Nephron (organoid): ENCODE measurements at regions not wholly inside any gene's neighbourhood (a gene's known extent, or its start where the extent isn't known, plus 50 kb on each side); places are given as distances from the start of the nearest gene placed in this dataset.
A peak's percentile ranks its signal among the peaks of the same experiment; 100 is the strongest.

Source experiments
- H3K27ac Mint-ChIP-seq, 3 experiments: 2 replicates each; pipeline ENCODE4 v1.8.0; 2020; ENCODE audit warnings: mixed read lengths in 3 of 3, mild to moderate bottlenecking in 2 of 3, moderate library complexity in 1 of 3
- H3K27me3 Mint-ChIP-seq: 2 replicates; pipeline ENCODE4 v1.8.0; 2021; ENCODE audit warnings: low read depth, mild to moderate bottlenecking, moderate library complexity, mixed read lengths
- H3K36me3 Mint-ChIP-seq: 2 replicates; pipeline ENCODE4 v1.8.0; 2020; ENCODE audit warnings: low read depth, mixed read lengths
- H3K4me1 Mint-ChIP-seq: 2 replicates; pipeline ENCODE4 v1.8.0; 2020; ENCODE audit warnings: mixed read lengths
- H3K4me3 Mint-ChIP-seq, 3 experiments: 2 replicates each; pipeline ENCODE4 v1.8.0; 2020; ENCODE audit warnings: mild to moderate bottlenecking in 3 of 3, mixed read lengths in 3 of 3, moderate library complexity in 2 of 3
- H3K9me3 Mint-ChIP-seq: 2 replicates; pipeline ENCODE4 v1.8.0; 2020; ENCODE audit warnings: mixed read lengths
- TF ChIP-seq, protein P1 (sequence below), 3 experiments: fragments of 200-600 bp; sonication (generic); IDR thresholded peaks; one replicate each; pipeline ENCODE4 v1.5.0; 2021; ENCODE audit warnings: antibody characterized with exemption in 3 of 3; ENCODE audit not compliant: unreplicated experiment in 3 of 3

DNA sequence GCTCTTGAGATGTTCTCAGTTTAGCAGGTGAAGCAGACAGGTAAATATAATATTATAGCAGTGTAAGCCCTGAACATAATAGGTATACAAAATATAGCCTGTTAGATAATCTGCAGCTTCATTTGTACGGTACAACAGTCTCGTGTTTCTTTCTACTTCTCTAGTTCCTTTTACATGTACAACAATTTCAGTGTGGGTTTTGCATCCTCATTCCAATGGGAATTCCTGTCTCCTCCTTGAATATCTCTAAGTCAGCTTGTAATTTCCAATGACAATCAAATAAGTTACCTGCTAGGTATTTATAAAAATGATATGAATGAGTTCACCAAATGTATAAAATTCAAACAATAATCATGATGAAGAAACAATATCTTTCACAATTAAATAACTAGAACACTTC lies 330.0 kb upstream of the RND3 start:
- Mint-ChIP-seq H3K4me3 (no peak overlapping the region), H3K36me3 (no peaks in the 10 kb centered on the region), H3K27me3 (peaks cover 3% of the 10 kb centered on the region), H3K27ac (no peak overlapping the region), H3K4me1 (peaks cover 3% of the 10 kb centered on the region), H3K9me3 (no peaks in the 10 kb centered on the region)
- TF ChIP-seq, protein P1, sequence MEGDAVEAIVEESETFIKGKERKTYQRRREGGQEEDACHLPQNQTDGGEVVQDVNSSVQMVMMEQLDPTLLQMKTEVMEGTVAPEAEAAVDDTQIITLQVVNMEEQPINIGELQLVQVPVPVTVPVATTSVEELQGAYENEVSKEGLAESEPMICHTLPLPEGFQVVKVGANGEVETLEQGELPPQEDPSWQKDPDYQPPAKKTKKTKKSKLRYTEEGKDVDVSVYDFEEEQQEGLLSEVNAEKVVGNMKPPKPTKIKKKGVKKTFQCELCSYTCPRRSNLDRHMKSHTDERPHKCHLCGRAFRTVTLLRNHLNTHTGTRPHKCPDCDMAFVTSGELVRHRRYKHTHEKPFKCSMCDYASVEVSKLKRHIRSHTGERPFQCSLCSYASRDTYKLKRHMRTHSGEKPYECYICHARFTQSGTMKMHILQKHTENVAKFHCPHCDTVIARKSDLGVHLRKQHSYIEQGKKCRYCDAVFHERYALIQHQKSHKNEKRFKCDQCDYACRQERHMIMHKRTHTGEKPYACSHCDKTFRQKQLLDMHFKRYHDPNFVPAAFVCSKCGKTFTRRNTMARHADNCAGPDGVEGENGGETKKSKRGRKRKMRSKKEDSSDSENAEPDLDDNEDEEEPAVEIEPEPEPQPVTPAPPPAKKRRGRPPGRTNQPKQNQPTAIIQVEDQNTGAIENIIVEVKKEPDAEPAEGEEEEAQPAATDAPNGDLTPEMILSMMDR (IDR thresholded peaks at IDR 0.05; ENCODE audit: unreplicated experiment in 3 of 3) = no peak

DNA sequence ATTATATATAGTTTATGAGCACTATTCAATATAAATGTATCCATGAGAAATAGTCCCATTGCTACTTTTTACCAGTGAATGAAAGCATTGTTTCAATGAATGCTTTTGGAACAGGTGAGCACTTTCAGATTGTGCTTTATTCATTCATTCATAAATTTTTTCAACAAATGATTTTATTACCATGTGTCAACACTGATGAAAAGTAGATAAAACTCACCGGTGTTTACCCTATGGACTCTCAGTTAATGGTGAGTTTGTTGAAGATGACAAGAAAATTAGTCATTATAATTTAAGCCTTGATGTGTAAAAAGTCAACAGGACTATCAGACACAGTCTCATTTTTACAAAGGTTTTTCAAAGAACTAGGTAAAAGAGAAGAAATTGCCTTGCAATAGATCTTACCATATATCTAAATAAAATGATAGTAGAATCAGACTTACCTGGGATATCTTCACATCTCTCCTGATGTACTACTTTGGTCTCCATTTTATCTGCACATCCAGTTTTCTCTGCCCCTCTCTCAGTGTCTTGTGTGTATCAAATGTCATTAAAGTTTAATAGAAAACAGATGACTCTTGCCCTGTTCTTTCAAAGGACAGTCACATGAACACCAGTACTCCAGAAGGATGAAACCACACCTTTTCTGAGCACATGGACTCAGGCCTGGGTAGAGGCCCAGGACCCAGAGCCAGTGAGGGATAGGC lies 325.3 kb upstream of the RND3 start:
- H3K9me3 Mint-ChIP-seq = no peaks in the 10 kb centered on the region
- no peaks in the 10 kb centered on the region for H3K36me3 Mint-ChIP-seq
- H3K4me1 Mint-ChIP-seq = peaks cover 21% of the 10 kb centered on the region
- H3K27ac Mint-ChIP-seq = no peak overlapping the region
- H3K27me3 Mint-ChIP-seq = no peaks in the 10 kb centered on the region
- TF ChIP-seq, protein P1 (IDR thresholded peaks at IDR 0.05; ENCODE audit: unreplicated experiment in 3 of 3) = no peak
- H3K4me3 Mint-ChIP-seq = no peak overlapping the region

DNA sequence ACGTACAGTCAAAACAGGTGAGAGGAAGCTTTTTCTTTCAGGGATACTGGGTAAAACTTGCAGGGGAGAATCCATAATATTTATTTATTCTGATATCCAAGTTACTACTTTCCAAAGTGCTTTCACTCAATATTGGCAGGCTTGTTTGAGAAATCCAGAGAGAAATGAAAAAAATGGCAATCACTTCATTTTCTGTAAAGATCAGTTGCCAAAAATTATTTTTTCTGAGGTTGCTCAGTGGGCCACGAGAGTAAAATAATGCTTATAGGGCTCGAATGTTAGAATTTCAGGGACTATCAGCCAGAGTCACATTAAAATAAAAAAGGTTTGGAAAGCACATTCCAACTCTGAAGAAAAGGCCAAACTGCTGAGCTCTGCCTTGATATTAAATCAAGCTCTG lies 324.6 kb upstream of the RND3 start:
- Mint-ChIP-seq H3K27ac (peak overlapping the region in 2 of 3 experiments; percentile 0), H3K4me3 (no peak overlapping the region), H3K9me3 (no peaks in the 10 kb centered on the region), H3K27me3 (no peaks in the 10 kb centered on the region), H3K4me1 (peaks cover 21% of the 10 kb centered on the region), H3K36me3 (no peaks in the 10 kb centered on the region)
- TF ChIP-seq, protein P1 (IDR thresholded peaks at IDR 0.05; ENCODE audit: unreplicated experiment in 3 of 3) = no peak

DNA sequence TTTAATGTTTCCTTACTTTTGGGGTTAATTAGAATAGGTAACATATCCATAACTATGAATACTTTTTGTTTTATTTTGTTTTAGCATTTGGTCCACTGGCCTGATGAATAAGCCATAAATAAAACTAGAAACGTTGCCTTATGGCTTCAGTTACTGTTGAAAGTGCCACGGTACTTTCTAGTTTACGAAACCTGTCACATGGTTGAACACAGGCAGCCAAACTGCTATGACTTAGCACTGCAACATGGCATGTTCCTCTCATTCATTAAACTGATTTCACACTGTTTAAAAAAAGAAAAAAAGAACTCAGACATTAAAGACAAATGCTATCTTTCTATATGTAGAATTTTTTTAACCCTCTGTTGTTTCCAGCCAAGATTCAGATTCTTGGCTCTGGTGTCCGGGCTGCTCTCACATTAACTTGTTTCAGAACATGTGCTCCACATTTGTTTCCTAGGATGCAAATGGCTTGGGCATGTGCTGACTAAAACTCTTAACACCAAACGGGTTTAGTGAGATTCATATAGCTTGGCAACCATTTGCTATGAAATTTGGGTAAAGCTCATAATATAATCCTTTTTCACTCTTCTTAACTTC lies 323.9 kb upstream of the RND3 start:
- Mint-ChIP-seq H3K36me3 (no peaks in the 10 kb centered on the region), H3K27me3 (no peaks in the 10 kb centered on the region), H3K4me3 (no peak overlapping the region), H3K9me3 (no peaks in the 10 kb centered on the region), H3K4me1 (peaks cover 27% of the 10 kb centered on the region), H3K27ac (peak overlapping the region in 2 of 3 experiments; percentile 0)
- TF ChIP-seq, protein P1 (IDR thresholded peaks at IDR 0.05; ENCODE audit: unreplicated experiment in 3 of 3) = no peak

DNA sequence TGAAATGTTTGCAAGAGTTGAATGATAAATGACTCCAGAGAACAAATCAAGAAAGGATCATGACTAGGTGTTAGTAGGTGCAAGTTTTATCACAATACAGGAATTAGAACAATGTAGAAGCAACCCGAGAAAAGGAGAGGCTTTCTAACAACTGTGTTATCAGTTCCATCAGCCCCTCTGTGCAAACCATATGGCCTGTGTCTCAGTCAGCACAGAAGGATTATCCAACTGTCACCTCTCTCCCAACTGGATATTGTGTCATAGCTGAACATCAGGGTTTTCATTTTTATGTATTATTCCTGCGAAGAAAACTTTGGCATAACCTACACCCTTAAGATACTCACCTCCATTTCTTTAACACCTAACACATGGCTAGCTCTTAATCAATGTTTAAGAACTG lies 321.6 kb upstream of the RND3 start:
- TF ChIP-seq, protein P1 (IDR thresholded peaks at IDR 0.05; ENCODE audit: unreplicated experiment in 3 of 3) = no peak
- H3K27ac Mint-ChIP-seq = peak overlapping the region in 1 of 3 experiments; percentile 45
- H3K36me3 Mint-ChIP-seq = no peaks in the 10 kb centered on the region
- no peaks in the 10 kb centered on the region for H3K9me3 Mint-ChIP-seq
- H3K27me3 Mint-ChIP-seq = no peaks in the 10 kb centered on the region
- H3K4me1 Mint-ChIP-seq = peaks cover 30% of the 10 kb centered on the region
- H3K4me3 Mint-ChIP-seq = no peak overlapping the region

DNA sequence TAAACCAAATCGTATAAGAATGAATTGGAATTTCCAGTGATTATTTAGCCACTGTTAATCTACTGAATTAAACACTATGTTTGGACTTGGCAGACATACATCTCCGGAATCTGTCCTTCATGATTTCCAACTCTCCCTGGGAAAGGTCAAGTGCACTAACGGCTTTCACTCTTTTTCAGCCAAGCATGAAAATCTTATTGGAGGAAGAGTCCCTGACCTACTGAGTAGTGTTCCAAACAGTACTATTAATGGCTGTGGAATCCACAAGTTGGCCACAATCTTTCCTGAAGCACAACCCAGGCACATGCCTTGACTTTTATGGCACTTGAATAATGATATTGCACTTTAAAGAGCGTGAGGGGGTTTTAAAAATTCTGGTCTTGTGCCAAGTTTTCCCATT lies 318.9 kb upstream of the RND3 start:
- H3K9me3 Mint-ChIP-seq = no peaks in the 10 kb centered on the region
- H3K27ac Mint-ChIP-seq = peak overlapping the region in 1 of 3 experiments; percentile 37
- no peaks in the 10 kb centered on the region for H3K36me3 Mint-ChIP-seq
- no peak overlapping the region for H3K4me3 Mint-ChIP-seq
- no peaks in the 10 kb centered on the region for H3K27me3 Mint-ChIP-seq
- peaks cover 20% of the 10 kb centered on the region for H3K4me1 Mint-ChIP-seq
- TF ChIP-seq, protein P1 (IDR thresholded peaks at IDR 0.05; ENCODE audit: unreplicated experiment in 3 of 3) = no peak
